ENCODE measurements at regions not wholly inside any gene's neighbourhood (a gene's known extent, or its start where the extent isn't known, plus 50 kb on each side); places are given as distances from the start of the nearest gene placed in this dataset.
"Not testable (repeated sequence)": the region's sequence is repeated elsewhere in the genome, so short reads cannot be mapped to it uniquely, and the experiment has no call there.

DNA sequence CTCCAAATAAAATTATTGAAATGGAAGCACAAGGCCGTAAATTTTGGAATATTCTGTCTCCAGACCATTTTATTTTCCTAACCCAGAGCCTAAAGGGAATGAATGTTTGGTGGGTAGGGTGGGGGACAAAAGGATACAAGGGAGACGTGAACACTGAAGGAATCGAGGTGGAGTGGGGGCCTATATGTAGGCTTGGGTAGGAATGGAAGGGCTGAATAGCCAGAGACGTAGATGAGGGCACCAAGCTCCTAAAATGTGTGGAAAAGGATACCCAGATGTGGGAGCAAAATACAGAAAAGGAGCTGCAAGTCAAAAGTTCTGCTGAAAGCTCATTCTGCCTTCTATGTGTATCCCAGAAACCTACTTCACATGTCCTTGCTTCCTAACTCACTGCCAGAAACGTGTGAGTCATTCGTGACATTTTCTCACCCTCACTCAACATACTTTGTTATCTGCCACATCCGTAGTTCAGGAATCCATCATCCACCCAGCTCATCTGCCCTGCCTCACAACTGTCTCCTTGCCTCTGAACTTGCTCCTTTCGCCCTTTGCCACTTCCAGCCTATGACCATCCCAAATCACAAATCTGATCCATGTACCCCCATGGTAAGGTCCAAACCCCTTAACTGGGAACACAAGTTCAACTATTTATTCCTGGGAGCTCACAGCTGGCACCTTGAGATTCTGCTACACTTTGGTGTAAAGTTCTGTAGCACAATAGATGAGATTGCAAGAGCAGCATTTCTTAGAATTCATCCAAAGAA lies 84.1 kb upstream of the PRDX6 start:
- Histone ChIP-seq H3K36me3 (ENCODE audit: control insufficient read depth in 1 of 2, insufficient read depth in 2 of 2, low read length in 1 of 2) (no peaks in the 10 kb centered on the region), H3K27me3 (ENCODE audit: control insufficient read depth in 1 of 2, insufficient read depth in 2 of 2, low read length in 1 of 2) (no peaks in the 10 kb centered on the region), H3K4me1 (ENCODE audit: control insufficient read depth in 1 of 2, insufficient read depth in 2 of 2, low read length in 2 of 2) (no peaks in the 10 kb centered on the region), H3K9me3 (ENCODE audit: control insufficient read depth, low read length) (no peaks in the 10 kb centered on the region), H3K27ac (ENCODE audit: low read depth in 1 of 2, low read length in 2 of 2) (no peak overlapping the region), H3K4me3 (ENCODE audit: low read length in 2 of 2) (no peak overlapping the region)
- intact Hi-C loops (cut with DNase I) = no loop called here
- 67 to 74% methylated on average over 8 of the region's 8 CpGs for WGBS, 2 donors
- no peak for DNase-seq
- ATAC-seq (ENCODE audit: low FRiP score) = no peak

DNA sequence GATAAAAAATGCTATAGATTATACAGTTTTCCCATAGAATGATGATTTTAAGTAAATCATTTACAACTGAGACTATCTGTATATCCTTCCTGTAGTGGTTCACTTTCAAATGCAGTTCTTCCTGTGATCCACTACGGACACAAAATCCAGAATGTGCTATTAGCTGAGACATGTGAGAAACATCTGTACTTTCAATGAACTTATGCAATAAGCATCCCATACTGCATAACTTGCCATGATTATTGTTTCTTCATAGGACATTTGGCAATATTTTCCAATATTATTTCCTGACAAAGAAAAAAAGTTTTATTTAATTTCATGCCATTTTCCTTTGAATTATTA lies 83.5 kb upstream of the PRDX6 start:
- no peak for ATAC-seq (ENCODE audit: low FRiP score)
- Histone ChIP-seq H3K9me3 (ENCODE audit: control insufficient read depth, low read length) (no peaks in the 10 kb centered on the region), H3K4me3 (ENCODE audit: low read length in 2 of 2) (no peak overlapping the region), H3K36me3 (ENCODE audit: control insufficient read depth in 1 of 2, insufficient read depth in 2 of 2, low read length in 1 of 2) (no peaks in the 10 kb centered on the region), H3K27ac (ENCODE audit: low read depth in 1 of 2, low read length in 2 of 2) (no peak overlapping the region), H3K4me1 (ENCODE audit: control insufficient read depth in 1 of 2, insufficient read depth in 2 of 2, low read length in 2 of 2) (no peaks in the 10 kb centered on the region), H3K27me3 (ENCODE audit: control insufficient read depth in 1 of 2, insufficient read depth in 2 of 2, low read length in 1 of 2) (no peaks in the 10 kb centered on the region)
- DNase-seq = no peak
- WGBS, 2 donors = 82 to 93% methylated on average over 1 of the region's 1 CpG
- intact Hi-C loops (cut with DNase I) = no loop called here

DNA sequence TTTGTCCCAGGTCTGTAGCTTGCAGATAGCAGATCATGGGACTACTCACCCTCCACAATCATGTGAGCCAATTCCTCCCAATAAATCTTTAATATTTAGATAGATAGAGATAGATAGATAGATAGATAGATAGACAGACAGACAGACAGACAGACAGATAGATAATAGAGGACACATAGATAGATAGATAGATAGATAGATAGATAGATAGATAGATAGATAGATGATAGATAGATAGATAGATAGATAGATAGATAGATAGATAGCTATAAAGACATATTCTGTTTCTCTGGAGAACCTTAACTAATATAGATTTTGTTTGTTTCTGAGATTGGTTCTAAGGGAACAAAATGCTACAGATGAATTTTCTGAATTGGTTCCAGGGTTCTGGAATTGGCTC lies 82.3 kb upstream of the PRDX6 start:
- H3K9me3 ChIP-seq (ENCODE audit: control insufficient read depth, low read length); intact Hi-C loops (cut with DNase I); H3K4me1 ChIP-seq (ENCODE audit: control insufficient read depth in 1 of 2, insufficient read depth in 2 of 2, low read length in 2 of 2); H3K36me3 ChIP-seq (ENCODE audit: control insufficient read depth in 1 of 2, insufficient read depth in 2 of 2, low read length in 1 of 2); DNase-seq; H3K4me3 ChIP-seq (ENCODE audit: low read length in 2 of 2); H3K27me3 ChIP-seq (ENCODE audit: control insufficient read depth in 1 of 2, insufficient read depth in 2 of 2, low read length in 1 of 2); ATAC-seq (ENCODE audit: low FRiP score); H3K27ac ChIP-seq (ENCODE audit: low read depth in 1 of 2, low read length in 2 of 2): not testable (repeated sequence)

DNA sequence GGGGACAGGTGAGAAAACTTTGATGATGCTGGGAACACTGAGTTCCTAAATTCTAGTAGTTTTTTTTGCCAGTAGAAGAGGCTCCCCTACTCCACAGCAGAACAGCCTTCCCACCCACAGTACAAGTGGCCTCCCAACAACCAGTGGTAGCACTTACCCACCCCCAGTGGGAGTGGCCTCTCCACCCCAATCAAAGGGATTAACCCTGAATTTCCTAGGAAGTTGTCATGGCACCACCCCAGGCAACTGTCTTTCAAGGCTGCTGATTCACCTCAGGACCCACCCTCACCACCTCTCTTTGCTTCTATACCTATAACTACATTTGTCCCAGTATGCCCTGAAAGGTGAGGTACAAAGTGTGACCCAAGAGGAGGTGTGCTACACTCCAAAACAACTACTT lies 81.4 kb upstream of the PRDX6 start:
- Histone ChIP-seq H3K27ac (ENCODE audit: low read depth in 1 of 2, low read length in 2 of 2) (no peak overlapping the region), H3K9me3 (ENCODE audit: control insufficient read depth, low read length) (no peaks in the 10 kb centered on the region), H3K36me3 (ENCODE audit: control insufficient read depth in 1 of 2, insufficient read depth in 2 of 2, low read length in 1 of 2) (no peaks in the 10 kb centered on the region), H3K4me3 (ENCODE audit: low read length in 2 of 2) (no peak overlapping the region), H3K4me1 (ENCODE audit: control insufficient read depth in 1 of 2, insufficient read depth in 2 of 2, low read length in 2 of 2) (no peaks in the 10 kb centered on the region), H3K27me3 (ENCODE audit: control insufficient read depth in 1 of 2, insufficient read depth in 2 of 2, low read length in 1 of 2) (no peaks in the 10 kb centered on the region)
- ATAC-seq (ENCODE audit: low FRiP score) (no peak), DNase-seq (no peak)
- intact Hi-C loops (cut with DNase I) = no loop called here

DNA sequence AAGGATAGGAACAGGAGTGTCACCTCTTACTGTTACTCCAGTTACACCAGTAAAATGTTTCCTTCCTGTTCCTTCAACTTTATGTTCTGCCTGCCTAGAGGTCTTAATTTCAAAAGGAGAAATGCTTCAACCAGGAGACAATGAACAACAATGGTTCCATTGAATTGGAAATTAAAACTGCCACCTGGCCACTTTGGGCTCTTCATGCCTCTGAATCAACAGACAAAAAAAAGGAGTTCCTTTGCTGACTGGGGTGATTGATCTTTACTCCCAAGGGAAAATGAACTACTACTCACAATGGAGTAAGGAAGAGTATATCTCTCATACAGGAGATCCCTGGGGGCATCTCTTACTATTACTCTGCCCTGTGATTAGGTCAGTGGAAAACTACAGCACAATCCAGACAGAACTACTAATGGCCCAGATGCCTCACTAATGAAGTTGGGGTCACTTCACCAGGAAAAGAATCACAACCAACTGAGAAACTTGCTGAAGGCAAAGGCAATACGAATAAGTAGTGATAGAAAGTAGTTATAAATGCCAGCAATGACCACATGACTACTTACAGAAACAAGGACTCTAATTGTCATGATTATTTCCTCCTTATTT lies 76.6 kb upstream of the PRDX6 start:
- Histone ChIP-seq H3K4me3 (ENCODE audit: low read length in 2 of 2) (no peak overlapping the region), H3K4me1 (ENCODE audit: control insufficient read depth in 1 of 2, insufficient read depth in 2 of 2, low read length in 2 of 2) (peaks cover 0 to 2% of the 10 kb centered on the region in 2 donors), H3K36me3 (ENCODE audit: control insufficient read depth in 1 of 2, insufficient read depth in 2 of 2, low read length in 1 of 2) (no peaks in the 10 kb centered on the region), H3K9me3 (ENCODE audit: control insufficient read depth, low read length) (no peaks in the 10 kb centered on the region), H3K27me3 (ENCODE audit: control insufficient read depth in 1 of 2, insufficient read depth in 2 of 2, low read length in 1 of 2) (no peaks in the 10 kb centered on the region), H3K27ac (ENCODE audit: low read depth in 1 of 2, low read length in 2 of 2) (no peak overlapping the region)
- DNase-seq (no peak), ATAC-seq (ENCODE audit: low FRiP score) (no peak)
- 67 to 74% methylated on average over 1 of the region's 1 CpG for WGBS, 2 donors
- intact Hi-C loops (cut with DNase I) = no loop called here

DNA sequence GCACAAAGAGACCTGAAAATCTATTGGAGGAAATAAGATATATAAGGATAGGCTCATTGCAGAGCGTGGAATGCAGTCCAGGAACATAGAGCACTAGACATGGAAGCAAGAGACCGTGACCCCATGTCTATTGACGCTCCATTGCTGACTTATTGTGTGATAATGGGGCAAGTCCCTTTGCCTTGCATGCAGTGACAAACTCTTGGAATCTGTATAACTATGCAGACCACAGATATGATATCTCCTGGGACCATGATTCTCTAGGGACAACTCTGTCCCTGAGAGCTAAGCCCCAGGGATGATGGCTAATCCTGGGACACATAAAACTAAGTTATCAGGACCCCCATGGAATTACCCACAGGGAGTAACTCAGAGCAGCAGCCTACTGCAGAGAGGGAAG lies 73.1 kb upstream of the PRDX6 start:
- Histone ChIP-seq H3K36me3 (ENCODE audit: control insufficient read depth in 1 of 2, insufficient read depth in 2 of 2, low read length in 1 of 2) (no peaks in the 10 kb centered on the region), H3K9me3 (ENCODE audit: control insufficient read depth, low read length) (no peaks in the 10 kb centered on the region), H3K4me1 (ENCODE audit: control insufficient read depth in 1 of 2, insufficient read depth in 2 of 2, low read length in 2 of 2) (peaks cover 0 to 2% of the 10 kb centered on the region in 2 donors), H3K27me3 (ENCODE audit: control insufficient read depth in 1 of 2, insufficient read depth in 2 of 2, low read length in 1 of 2) (no peaks in the 10 kb centered on the region), H3K4me3 (ENCODE audit: low read length in 2 of 2) (no peak overlapping the region), H3K27ac (ENCODE audit: low read depth in 1 of 2, low read length in 2 of 2) (no peak overlapping the region)
- ATAC-seq (ENCODE audit: low FRiP score) (no peak), DNase-seq (no peak)
- intact Hi-C loops (cut with DNase I) = no loop called here
- WGBS, 2 donors = 95 to 97% methylated on average over 3 of the region's 3 CpGs

DNA sequence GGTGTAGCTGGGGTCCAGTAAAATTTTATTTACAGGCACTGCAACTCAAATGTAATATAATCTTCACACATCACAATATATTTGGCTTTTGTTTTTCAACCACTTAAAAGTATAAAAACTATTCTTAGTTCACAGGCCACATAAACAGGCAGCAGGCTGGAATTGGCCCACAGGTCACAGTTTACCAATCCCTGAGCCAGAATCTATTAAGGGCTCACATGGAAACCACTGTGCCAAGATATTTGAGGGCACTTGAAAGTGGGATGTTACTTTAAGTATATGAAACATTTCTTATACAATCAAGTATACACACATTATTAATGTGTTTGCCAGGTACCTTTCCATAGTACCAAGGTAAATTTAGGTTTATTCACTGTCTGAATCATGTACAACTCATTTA lies 71.9 kb upstream of the PRDX6 start:
- peaks cover 0 to 2% of the 10 kb centered on the region in 2 donors for H3K4me1 ChIP-seq (ENCODE audit: control insufficient read depth in 1 of 2, insufficient read depth in 2 of 2, low read length in 2 of 2)
- ATAC-seq (ENCODE audit: low FRiP score) (no peak), DNase-seq (no peak)
- H3K27me3 ChIP-seq (ENCODE audit: control insufficient read depth in 1 of 2, insufficient read depth in 2 of 2, low read length in 1 of 2) = no peaks in the 10 kb centered on the region
- intact Hi-C loops (cut with DNase I) = no loop called here
- no peaks in the 10 kb centered on the region for H3K9me3 ChIP-seq (ENCODE audit: control insufficient read depth, low read length)
- no peak overlapping the region for H3K4me3 ChIP-seq (ENCODE audit: low read length in 2 of 2)
- no peaks in the 10 kb centered on the region for H3K36me3 ChIP-seq (ENCODE audit: control insufficient read depth in 1 of 2, insufficient read depth in 2 of 2, low read length in 1 of 2)
- no peak overlapping the region for H3K27ac ChIP-seq (ENCODE audit: low read depth in 1 of 2, low read length in 2 of 2)

DNA sequence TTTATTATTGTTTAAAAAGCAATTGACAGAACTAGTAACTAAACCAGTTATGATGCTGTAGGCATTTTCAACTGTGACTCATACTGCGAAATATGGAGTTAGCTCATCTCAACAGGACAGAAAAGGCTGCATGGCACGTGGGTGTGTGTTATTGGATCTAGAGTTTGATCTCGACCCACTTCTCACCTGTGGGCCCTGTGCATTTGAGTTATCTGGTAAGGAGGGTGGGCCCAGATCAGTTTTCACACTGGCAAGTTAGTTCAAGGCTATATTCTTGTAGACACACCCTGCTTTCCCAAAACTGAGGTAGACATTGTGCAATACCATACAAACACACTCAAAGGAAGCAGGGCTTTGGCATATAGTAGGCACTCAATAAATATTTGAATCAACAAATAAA lies 71.3 kb upstream of the PRDX6 start:
- Histone ChIP-seq H3K4me1 (ENCODE audit: control insufficient read depth in 1 of 2, insufficient read depth in 2 of 2, low read length in 2 of 2) (peaks cover 0 to 2% of the 10 kb centered on the region in 2 donors), H3K27ac (ENCODE audit: low read depth in 1 of 2, low read length in 2 of 2) (no peak overlapping the region), H3K9me3 (ENCODE audit: control insufficient read depth, low read length) (no peaks in the 10 kb centered on the region), H3K4me3 (ENCODE audit: low read length in 2 of 2) (no peak overlapping the region), H3K27me3 (ENCODE audit: control insufficient read depth in 1 of 2, insufficient read depth in 2 of 2, low read length in 1 of 2) (no peaks in the 10 kb centered on the region), H3K36me3 (ENCODE audit: control insufficient read depth in 1 of 2, insufficient read depth in 2 of 2, low read length in 1 of 2) (no peaks in the 10 kb centered on the region)
- intact Hi-C loops (cut with DNase I) = no loop called here
- WGBS, 2 donors = 84 to 90% methylated on average over 3 of the region's 3 CpGs
- ATAC-seq (ENCODE audit: low FRiP score) = no peak
- no peak for DNase-seq

DNA sequence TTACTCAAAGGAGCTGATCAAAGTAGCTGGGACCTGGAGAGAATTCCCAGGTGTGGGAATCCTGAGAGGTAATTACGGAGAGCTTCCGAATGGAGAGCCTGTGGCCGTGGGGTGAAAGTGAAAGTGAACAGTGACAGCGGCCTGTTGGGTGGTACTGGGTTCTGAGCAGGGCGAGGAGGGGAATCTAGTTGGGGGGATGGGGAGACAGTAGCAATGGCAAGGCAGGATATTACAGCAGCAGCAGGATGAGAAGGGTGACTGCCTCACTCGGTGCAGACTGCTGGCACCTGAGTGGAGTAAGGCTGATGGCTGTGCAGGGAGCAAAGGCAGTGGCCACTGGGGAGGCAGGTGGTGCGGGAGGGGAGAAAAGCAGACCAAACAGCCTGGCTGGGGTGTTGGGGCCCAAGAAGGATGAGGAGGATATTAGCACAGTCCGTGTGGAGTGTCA lies 70.3 kb upstream of the PRDX6 start:
- no peaks in the 10 kb centered on the region for H3K27me3 ChIP-seq (ENCODE audit: control insufficient read depth in 1 of 2, insufficient read depth in 2 of 2, low read length in 1 of 2)
- ATAC-seq (ENCODE audit: low FRiP score) (peak; percentile 16), DNase-seq (no peak)
- H3K36me3 ChIP-seq (ENCODE audit: control insufficient read depth in 1 of 2, insufficient read depth in 2 of 2, low read length in 1 of 2) = no peaks in the 10 kb centered on the region
- intact Hi-C loops (cut with DNase I) = no loop called here
- no peak overlapping the region for H3K4me3 ChIP-seq (ENCODE audit: low read length in 2 of 2)
- WGBS, 2 donors = 78 to 83% methylated on average over 8 of the region's 8 CpGs
- peaks cover 0 to 2% of the 10 kb centered on the region in 2 donors for H3K4me1 ChIP-seq (ENCODE audit: control insufficient read depth in 1 of 2, insufficient read depth in 2 of 2, low read length in 2 of 2)
- H3K9me3 ChIP-seq (ENCODE audit: control insufficient read depth, low read length) = no peaks in the 10 kb centered on the region
- H3K27ac ChIP-seq (ENCODE audit: low read depth in 1 of 2, low read length in 2 of 2) = no peak overlapping the region
